T-cell (primary cell): ENCODE measurements at regions not wholly inside any gene's neighbourhood (a gene's known extent, or its start where the extent isn't known, plus 50 kb on each side); places are given as distances from the start of the nearest gene placed in this dataset.

ENCODE experiments used
- ATAC-seq, 4 experiments: fragments of 200-7000 bp in 3 of 4; fragments of 150-1000 bp in 1 of 4; cut with Tn5 transposase; replicated peaks in 1 of 4; 1 replicate in 3 of 4; 2 replicates in 1 of 4; pipeline ENCODE4 v1.10.0; 2021; ENCODE audit warnings: moderate library complexity in 3 of 4, mild to moderate bottlenecking in 2 of 4, moderate number of reproducible peaks in 1 of 4
- CTCF ChIA-PET, 2 donors: fragments of 300-600 bp; sonication (Branson Sonifier 250); formaldehyde crosslinking; loops; one replicate each; lab custom pipeline; 2022; ENCODE audit warnings: antibody characterized with exemption in 2 of 2; lab: Charles Lee
- POLR2A ChIA-PET, 2 donors: fragments of 300-600 bp; sonication (Branson Sonifier 250); formaldehyde crosslinking; loops; one replicate each; lab custom pipeline; 2022; ENCODE audit warnings: antibody characterized with exemption in 2 of 2; lab: Charles Lee
- DNase-seq, 35 experiments: peaks; one replicate each; pipeline versions ENCODE4 v3.0.0 to v3.0.0-alpha.2; 2013 to 2023
- H3K27ac ChIP-seq: one replicate; pipeline ENCODE4 v1.5.1; 2013; ENCODE audit warnings: low read length
- H3K27me3 ChIP-seq, 2 experiments: replicated peaks in 1 of 2; 1 replicate in 1 of 2; 2 replicates in 1 of 2; pipeline versions ENCODE4 v1.6.1 to v1.7.0; 2013; ENCODE audit warnings: low read length in 1 of 2, mixed read lengths in 1 of 2; ENCODE audit not compliant: control insufficient read depth in 2 of 2, insufficient read depth in 2 of 2; ENCODE audit errors: extremely low read depth in 1 of 2
- H3K36me3 ChIP-seq, 2 donors: 1 replicate in 1 of 2; 2 replicates in 1 of 2; pipeline versions ENCODE4 v1.6.1 to v1.7.0; 2013; ENCODE audit warnings: low read length in 1 of 2; ENCODE audit not compliant: control insufficient read depth in 2 of 2, insufficient read depth in 1 of 2; ENCODE audit errors: extremely low read depth in 1 of 2
- H3K4me1 ChIP-seq, 2 experiments: 1 replicate in 1 of 2; 2 replicates in 1 of 2; pipeline versions ENCODE4 v1.6.1 to v1.7.0; 2013; ENCODE audit warnings: low read length in 2 of 2, mixed read lengths in 1 of 2; ENCODE audit not compliant: insufficient read depth in 2 of 2, control insufficient read depth in 1 of 2; ENCODE audit errors: extremely low read depth in 1 of 2
- H3K4me3 ChIP-seq, 2 donors: 1 replicate in 1 of 2; 2 replicates in 1 of 2; pipeline versions ENCODE4 v1.5.1 to v1.7.0; 2013; ENCODE audit warnings: mild to moderate bottlenecking in 2 of 2, low read length in 1 of 2, moderate library complexity in 1 of 2; ENCODE audit not compliant: control insufficient read depth in 1 of 2; ENCODE audit errors: extremely low read depth in 1 of 2
- H3K9me3 ChIP-seq: 2 replicates; pipeline ENCODE4 v1.7.0; 2013
- H3K27ac Mint-ChIP-seq, 2 donors: one replicate each; pipeline ENCODE4 v1.8.0; 2020 to 2021; ENCODE audit warnings: mild to moderate bottlenecking in 2 of 2, mixed read lengths in 2 of 2
- H3K27me3 Mint-ChIP-seq, 2 donors: one replicate each; pipeline ENCODE4 v1.8.0; 2021 to 2022; ENCODE audit warnings: mixed read lengths in 2 of 2
- H3K36me3 Mint-ChIP-seq: one replicate; pipeline ENCODE4 v1.8.0; 2021; ENCODE audit warnings: mixed read lengths
- H3K4me1 Mint-ChIP-seq, 3 donors: one replicate each; pipeline ENCODE4 v1.8.0; 2020 to 2022; ENCODE audit warnings: mixed read lengths in 3 of 3, mild to moderate bottlenecking in 1 of 3
- H3K4me3 Mint-ChIP-seq, 3 donors: one replicate each; pipeline ENCODE4 v1.8.0; 2020 to 2022; ENCODE audit warnings: mild to moderate bottlenecking in 3 of 3, mixed read lengths in 3 of 3, moderate library complexity in 3 of 3
- H3K9me3 Mint-ChIP-seq, 3 donors: one replicate each; pipeline ENCODE4 v1.8.0; 2020 to 2022; ENCODE audit warnings: mixed read lengths in 3 of 3
- WGBS: methylation state at CpG from one replicate; pipeline ENCODE4 v1.1.5; 2013; ENCODE audit warnings: missing lambda C conversion rate; ENCODE audit not compliant: insufficient coverage; 5-methylcytosine and 5-hydroxymethylcytosine counted together

- Histone ChIP-seq H3K27ac (no peak overlapping the region), H3K36me3 (no peaks in the 10 kb centered on the region), H3K9me3 (no peaks in the 10 kb centered on the region), H3K4me1 (no peaks in the 10 kb centered on the region), H3K4me3 (no peak overlapping the region), H3K27me3 (no peaks in the 10 kb centered on the region)
- Mint-ChIP-seq H3K27ac (no peak overlapping the region), H3K36me3 (no peaks in the 10 kb centered on the region), H3K9me3 (peaks cover 0 to 3% (median 0%) of the 10 kb centered on the region in 3 donors), H3K4me1 (no peaks in the 10 kb centered on the region), H3K27me3 (peaks cover 4 to 5% of the 10 kb centered on the region in 2 donors), H3K4me3 (no peak overlapping the region)
- DNase-seq (no peak), ATAC-seq (no peak)
- POLR2A ChIA-PET: no interaction called here
- CTCF ChIA-PET: no interaction called here
- WGBS: no CpG with 5 or more reads among the region's 4 CpGs
These were observed 80.5 kb upstream of the TMCC3 start for GRCh38 chr12:94730847-94731246.

GRCh38 chr12:94726236-94726835 lies 76.0 kb upstream of the TMCC3 start:
- Mint-ChIP-seq H3K27ac (no peak overlapping the region), H3K9me3 (peaks cover 0 to 3% (median 0%) of the 10 kb centered on the region in 3 donors), H3K4me1 (no peaks in the 10 kb centered on the region), H3K36me3 (no peaks in the 10 kb centered on the region), H3K27me3 (peaks cover 0 to 2% of the 10 kb centered on the region in 2 donors), H3K4me3 (no peak overlapping the region)
- ATAC-seq: no peak
- Histone ChIP-seq H3K36me3 (no peaks in the 10 kb centered on the region), H3K9me3 (no peaks in the 10 kb centered on the region), H3K4me1 (no peaks in the 10 kb centered on the region), H3K4me3 (no peak overlapping the region), H3K27ac (no peak overlapping the region), H3K27me3 (no peaks in the 10 kb centered on the region)
- WGBS: 86% methylated on average over 6 of the region's 10 CpGs
- no peak for DNase-seq
- ChIA-PET POLR2A (no interaction called here), CTCF (no interaction called here)

GRCh38 chr12:94725375-94726168 lies 75.2 kb upstream of the TMCC3 start:
- Mint-ChIP-seq H3K27me3 (peaks cover 0 to 2% of the 10 kb centered on the region in 2 donors), H3K9me3 (peaks cover 0 to 3% (median 0%) of the 10 kb centered on the region in 3 donors), H3K36me3 (no peaks in the 10 kb centered on the region), H3K27ac (no peak overlapping the region), H3K4me3 (no peak overlapping the region), H3K4me1 (no peaks in the 10 kb centered on the region)
- WGBS: 46% methylated on average over 3 of the region's 8 CpGs
- H3K4me1 ChIP-seq: no peaks in the 10 kb centered on the region
- DNase-seq: peak in 6 of 35 experiments; percentile 3 to 42 (median 9)
- no peak for ATAC-seq
- no peak overlapping the region for H3K27ac ChIP-seq
- no peak overlapping the region for H3K4me3 ChIP-seq
- CTCF ChIA-PET: no interaction called here
- POLR2A ChIA-PET: no interaction called here
- no peaks in the 10 kb centered on the region for H3K9me3 ChIP-seq
- no peaks in the 10 kb centered on the region for H3K27me3 ChIP-seq
- no peaks in the 10 kb centered on the region for H3K36me3 ChIP-seq

- peaks cover 0 to 2% of the 10 kb centered on the region in 2 donors for H3K27me3 Mint-ChIP-seq
- DNase-seq (no peak), ATAC-seq (no peak)
- no peaks in the 10 kb centered on the region for H3K9me3 Mint-ChIP-seq
- no peaks in the 10 kb centered on the region for H3K36me3 Mint-ChIP-seq
- no peaks in the 10 kb centered on the region for H3K4me1 Mint-ChIP-seq
- Histone ChIP-seq H3K4me3 (no peak overlapping the region), H3K27me3 (no peaks in the 10 kb centered on the region), H3K27ac (no peak overlapping the region), H3K9me3 (no peaks in the 10 kb centered on the region), H3K4me1 (no peaks in the 10 kb centered on the region), H3K36me3 (no peaks in the 10 kb centered on the region)
- no peak overlapping the region for H3K27ac Mint-ChIP-seq
- H3K4me3 Mint-ChIP-seq: no peak overlapping the region
- ChIA-PET POLR2A (no interaction called here), CTCF (interaction anchor here in 1 of 2 donors (0.6 kb wide), 1 partner anchor 780 kb away, joined by 3 read pairs; no protein-coding TSS in a partner anchor)
- WGBS: 87% methylated on average over 2 of the region's 3 CpGs
These were observed 72.3 kb upstream of the TMCC3 start for GRCh38 chr12:94722664-94723063.

- CTCF ChIA-PET: interaction anchor here in 1 of 2 donors (0.6 kb wide), 1 partner anchor 230 kb away, joined by 4 read pairs; no protein-coding TSS in a partner anchor
- WGBS: no CpG with 5 or more reads among the region's 1 CpG
- H3K9me3 Mint-ChIP-seq: no peaks in the 10 kb centered on the region
- Histone ChIP-seq H3K4me1 (no peaks in the 10 kb centered on the region), H3K36me3 (no peaks in the 10 kb centered on the region), H3K27me3 (no peaks in the 10 kb centered on the region), H3K4me3 (no peak overlapping the region), H3K27ac (no peak overlapping the region), H3K9me3 (no peaks in the 10 kb centered on the region)
- H3K27me3 Mint-ChIP-seq: no peaks in the 10 kb centered on the region
- H3K4me1 Mint-ChIP-seq: no peaks in the 10 kb centered on the region
- no peaks in the 10 kb centered on the region for H3K36me3 Mint-ChIP-seq
- no peak for ATAC-seq
- DNase-seq: no peak
- no peak overlapping the region for H3K27ac Mint-ChIP-seq
- POLR2A ChIA-PET: interaction anchor here in 1 of 2 donors (0.5 kb wide), 1 partner anchor 828 kb away, joined by 4 read pairs; no protein-coding TSS in a partner anchor
- no peak overlapping the region for H3K4me3 Mint-ChIP-seq
These were observed 70.8 kb upstream of the TMCC3 start for GRCh38 chr12:94721173-94721572.

GRCh38 chr12:94718114-94718513 lies 67.8 kb upstream of the TMCC3 start:
- WGBS: no CpG with 5 or more reads among the region's 1 CpG
- Mint-ChIP-seq H3K9me3 (no peaks in the 10 kb centered on the region), H3K27ac (no peak overlapping the region), H3K36me3 (no peaks in the 10 kb centered on the region), H3K27me3 (no peaks in the 10 kb centered on the region), H3K4me1 (no peaks in the 10 kb centered on the region), H3K4me3 (no peak overlapping the region)
- no peaks in the 10 kb centered on the region for H3K36me3 ChIP-seq
- no peaks in the 10 kb centered on the region for H3K4me1 ChIP-seq
- no peak overlapping the region for H3K4me3 ChIP-seq
- ATAC-seq (no peak), DNase-seq (no peak)
- H3K9me3 ChIP-seq: no peaks in the 10 kb centered on the region
- ChIA-PET CTCF (no interaction called here), POLR2A (no interaction called here)
- H3K27ac ChIP-seq: no peak overlapping the region
- no peaks in the 10 kb centered on the region for H3K27me3 ChIP-seq
